Mesothelial cell of epicardium (in vitro differentiated cells): ENCODE measurements at regions not wholly inside any gene's neighbourhood (a gene's known extent, or its start where the extent isn't known, plus 50 kb on each side); places are given as distances from the start of the nearest gene placed in this dataset.

ENCODE experiments used
- DNase-seq, 2 experiments: peaks; one replicate each; pipeline ENCODE4 v3.0.0; 2021; ENCODE audit warnings: low spot score in 2 of 2; ENCODE audit not compliant: unreplicated experiment in 2 of 2
- H3K27ac Mint-ChIP-seq: 2 replicates; pipeline ENCODE4 v1.8.0; 2021; ENCODE audit warnings: mixed read lengths
- H3K27me3 Mint-ChIP-seq: 2 replicates; pipeline ENCODE4 v1.8.0; 2021; ENCODE audit warnings: low read depth, mixed read lengths
- H3K36me3 Mint-ChIP-seq: 2 replicates; pipeline ENCODE4 v1.8.0; 2021; ENCODE audit warnings: mixed read lengths
- H3K4me1 Mint-ChIP-seq: 2 replicates; pipeline ENCODE4 v1.8.0; 2021; ENCODE audit warnings: mixed read lengths
- H3K4me3 Mint-ChIP-seq: 2 replicates; pipeline ENCODE4 v1.8.0; 2021; ENCODE audit warnings: mild to moderate bottlenecking, moderate library complexity, mixed read lengths
- H3K9me3 Mint-ChIP-seq: 2 replicates; pipeline ENCODE4 v1.8.0; 2021; ENCODE audit warnings: mixed read lengths
- CTCF ChIP-seq: fragments of 200-600 bp; sonication (generic); IDR thresholded peaks from one replicate; pipeline ENCODE4 v1.5.0; 2021; ENCODE audit warnings: antibody characterized with exemption; ENCODE audit not compliant: unreplicated experiment

GRCh38 chr1:182259229-182259872 is 132.2 kb downstream of the GLUL start:
- no peak overlapping the region for H3K27ac Mint-ChIP-seq
- no peaks in the 10 kb centered on the region for H3K36me3 Mint-ChIP-seq
- H3K27me3 Mint-ChIP-seq = peaks cover 1% of the 10 kb centered on the region
- no peaks in the 10 kb centered on the region for H3K9me3 Mint-ChIP-seq
- H3K4me3 Mint-ChIP-seq = no peak overlapping the region
- no peak for TF ChIP-seq CTCF
- no peaks in the 10 kb centered on the region for H3K4me1 Mint-ChIP-seq
- no peak for DNase-seq

GRCh38 chr1:182257369-182258063 is 134.1 kb downstream of the GLUL start:
- no peak for DNase-seq
- Mint-ChIP-seq H3K36me3 (no peaks in the 10 kb centered on the region), H3K4me3 (no peak overlapping the region), H3K9me3 (peaks cover 3% of the 10 kb centered on the region), H3K27me3 (peaks cover 1% of the 10 kb centered on the region), H3K4me1 (no peaks in the 10 kb centered on the region), H3K27ac (no peak overlapping the region)
- TF ChIP-seq CTCF = no peak

DNA sequence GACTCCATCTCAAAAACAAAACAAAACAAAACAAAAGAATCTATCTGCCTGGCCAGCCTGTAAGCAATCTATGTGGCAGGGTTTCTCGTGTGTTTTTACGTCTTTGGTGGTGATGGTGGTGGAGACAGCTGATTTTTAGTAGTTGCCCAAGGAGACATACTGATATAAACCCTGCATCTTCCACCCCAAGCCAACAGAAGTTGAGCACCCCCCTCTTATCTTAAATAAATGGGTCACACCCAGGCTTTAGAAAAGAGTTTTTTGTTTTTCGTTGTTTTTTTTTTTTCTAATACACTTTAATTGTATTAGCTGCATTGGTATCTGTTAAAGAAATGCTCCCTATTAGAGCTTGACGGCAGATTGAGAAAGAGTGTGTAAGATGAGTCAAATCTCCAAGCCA is 134.7 kb downstream of the GLUL start:
- DNase-seq = no peak
- peaks cover 1% of the 10 kb centered on the region for H3K27me3 Mint-ChIP-seq
- H3K4me1 Mint-ChIP-seq = no peaks in the 10 kb centered on the region
- H3K4me3 Mint-ChIP-seq = no peak overlapping the region
- H3K9me3 Mint-ChIP-seq = peaks cover 5% of the 10 kb centered on the region
- H3K27ac Mint-ChIP-seq = no peak overlapping the region
- H3K36me3 Mint-ChIP-seq = no peaks in the 10 kb centered on the region
- no peak for TF ChIP-seq CTCF

GRCh38 chr1:182255494-182255893 is 136.1 kb downstream of the GLUL start:
- H3K4me3 Mint-ChIP-seq = no peak overlapping the region
- no peak overlapping the region for H3K27ac Mint-ChIP-seq
- no peaks in the 10 kb centered on the region for H3K4me1 Mint-ChIP-seq
- peaks cover 1% of the 10 kb centered on the region for H3K27me3 Mint-ChIP-seq
- no peak for DNase-seq
- H3K9me3 Mint-ChIP-seq = peaks cover 5% of the 10 kb centered on the region
- TF ChIP-seq CTCF = no peak
- no peaks in the 10 kb centered on the region for H3K36me3 Mint-ChIP-seq

- no peak for TF ChIP-seq CTCF
- DNase-seq = no peak
- H3K27ac Mint-ChIP-seq = no peak overlapping the region
- no peak overlapping the region for H3K4me3 Mint-ChIP-seq
- no peaks in the 10 kb centered on the region for H3K36me3 Mint-ChIP-seq
- no peaks in the 10 kb centered on the region for H3K4me1 Mint-ChIP-seq
- no peaks in the 10 kb centered on the region for H3K27me3 Mint-ChIP-seq
- H3K9me3 Mint-ChIP-seq = peaks cover 5% of the 10 kb centered on the region
Observed at GRCh38 chr1:182253319-182253860, 138.2 kb downstream of the GLUL start.
